Mesendoderm (in vitro differentiated cells): ENCODE measurements at regions not wholly inside any gene's neighbourhood (a gene's known extent, or its start where the extent isn't known, plus 50 kb on each side); places are given as distances from the start of the nearest gene placed in this dataset.
"Not testable (repeated sequence)": the region's sequence is repeated elsewhere in the genome, so short reads cannot be mapped to it uniquely, and the experiment has no call there.

ENCODE experiments used
- DNase-seq: peaks from one replicate; pipeline ENCODE4 v3.0.0; 2013
- H2AK5ac ChIP-seq: 2 replicates; pipeline ENCODE4 v1.6.1; 2013; ENCODE audit warnings: low read length, inconsistent platforms
- H2BK120ac ChIP-seq: 2 replicates; pipeline ENCODE4 v1.6.1; 2013; ENCODE audit warnings: low read depth, mild to moderate bottlenecking, low read length, moderate library complexity, mixed read lengths
- H2BK15ac ChIP-seq: replicated peaks from 2 replicates; pipeline ENCODE4 v1.6.1; 2013; ENCODE audit warnings: low read depth, mild to moderate bottlenecking, moderate library complexity
- H2BK5ac ChIP-seq: 2 replicates; pipeline ENCODE4 v1.6.1; 2013; ENCODE audit warnings: low read length, inconsistent platforms
- H3K18ac ChIP-seq: 2 replicates; pipeline ENCODE4 v1.6.1; 2013; ENCODE audit warnings: mild to moderate bottlenecking, low read length, mixed read lengths
- H3K23ac ChIP-seq: one replicate; pipeline ENCODE4 v1.6.1; 2013; ENCODE audit warnings: low read length
- H3K27ac ChIP-seq: 2 replicates; pipeline ENCODE4 v1.5.1; 2013; ENCODE audit warnings: low read depth, mild to moderate bottlenecking, inconsistent platforms, low read length, moderate library complexity
- H3K27me3 ChIP-seq: 2 replicates; pipeline ENCODE4 v1.6.1; 2013; ENCODE audit warnings: low read length, control low read depth, mild to moderate bottlenecking, inconsistent platforms; ENCODE audit not compliant: insufficient read depth, poor library complexity
- H3K36me3 ChIP-seq: 2 replicates; pipeline ENCODE4 v1.6.1; 2013; ENCODE audit warnings: low read length, inconsistent platforms; ENCODE audit not compliant: control insufficient read depth, insufficient read depth
- H3K4ac ChIP-seq: one replicate; pipeline ENCODE4 v1.6.1; 2013; ENCODE audit warnings: low read depth, mild to moderate bottlenecking, low read length, moderate library complexity
- H3K4me1 ChIP-seq: 2 replicates; pipeline ENCODE4 v1.6.1; 2013; ENCODE audit warnings: low read depth, low read length, inconsistent platforms; ENCODE audit not compliant: control insufficient read depth
- H3K4me2 ChIP-seq: 2 replicates; pipeline ENCODE4 v1.6.1; 2013; ENCODE audit warnings: low read length
- H3K4me3 ChIP-seq: 2 replicates; pipeline ENCODE4 v1.5.1; 2013; ENCODE audit warnings: mild to moderate bottlenecking, low read length
- H3K56ac ChIP-seq: one replicate; pipeline ENCODE4 v1.6.1; 2013; ENCODE audit warnings: low read length
- H3K79me1 ChIP-seq: 2 replicates; pipeline ENCODE4 v1.6.1; 2013; ENCODE audit warnings: low read length, inconsistent platforms
- H3K79me2 ChIP-seq: 2 replicates; pipeline ENCODE4 v1.6.1; 2013; ENCODE audit warnings: mild to moderate bottlenecking, low read length; ENCODE audit not compliant: control insufficient read depth, insufficient read depth
- H3K9ac ChIP-seq: 2 replicates; pipeline ENCODE4 v1.6.1; 2013; ENCODE audit warnings: low read length, inconsistent platforms
- H4K5ac ChIP-seq: one replicate; pipeline ENCODE4 v1.6.1; 2013; ENCODE audit warnings: low read length
- H4K8ac ChIP-seq: one replicate; pipeline ENCODE4 v1.6.1; 2013; ENCODE audit warnings: low read depth, mild to moderate bottlenecking, control low read depth, low read length, moderate library complexity
- WGBS: extraction: QIAGEN DNeasy Blood & Tissue Kit; methylation state at CpG from one replicate; pipeline ENCODE4 v1.1.7; 2013; ENCODE audit warnings: low lambda C conversion rate, missing lambda C conversion rate; ENCODE audit not compliant: insufficient coverage; ENCODE audit errors: extremely low coverage; 5-methylcytosine and 5-hydroxymethylcytosine counted together

GRCh38 chr2:107747964-107748583 lies 78.6 kb upstream of the RGPD4 start:
- Histone ChIP-seq H3K4me2 (no peak overlapping the region), H3K9ac (no peak overlapping the region), H4K5ac (no peak overlapping the region), H3K4ac (no peak overlapping the region), H4K8ac (no peak overlapping the region), H3K36me3 (no peaks in the 10 kb centered on the region), H2BK15ac (no peak overlapping the region), H3K79me2 (no peaks in the 10 kb centered on the region), H3K18ac (no peak overlapping the region), H3K56ac (no peak overlapping the region), H2BK120ac (no peak overlapping the region), H3K79me1 (no peaks in the 10 kb centered on the region), H3K23ac (no peak overlapping the region), H2BK5ac (no peak overlapping the region), H3K27me3 (no peaks in the 10 kb centered on the region), H2AK5ac (no peak overlapping the region), H3K27ac (no peak overlapping the region), H3K4me1 (no peaks in the 10 kb centered on the region), H3K4me3 (no peak overlapping the region)
- WGBS: no CpG with 5 or more reads among the region's 15 CpGs
- DNase-seq: no peak

DNA sequence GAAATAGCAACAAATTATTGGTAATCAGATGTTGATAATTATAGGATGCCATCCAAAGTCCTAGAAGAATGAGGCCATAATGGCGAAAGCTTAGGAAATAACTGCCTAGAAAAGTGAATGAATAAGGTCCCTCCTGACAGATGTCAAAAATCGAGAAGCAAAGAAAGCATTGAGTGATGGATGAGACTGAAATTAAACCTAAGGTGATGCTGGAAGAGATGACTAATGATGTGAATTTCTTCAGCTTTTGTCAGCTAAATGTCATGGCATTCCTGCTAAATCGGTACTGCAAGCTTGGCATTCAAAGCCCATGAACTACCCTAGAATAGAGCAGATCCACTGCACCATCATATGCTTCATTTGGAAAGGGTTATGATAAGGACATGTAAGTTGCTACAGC lies 74.8 kb upstream of the RGPD4 start:
- WGBS: no CpG with 5 or more reads among the region's 3 CpGs
- Histone ChIP-seq H3K27me3 (no peaks in the 10 kb centered on the region), H2AK5ac (no peak overlapping the region), H3K18ac (no peak overlapping the region), H3K4ac (no peak overlapping the region), H3K27ac (no peak overlapping the region), H3K36me3 (no peaks in the 10 kb centered on the region), H3K79me2 (no peaks in the 10 kb centered on the region), H3K4me1 (no peaks in the 10 kb centered on the region), H3K56ac (no peak overlapping the region), H3K9ac (no peak overlapping the region), H2BK120ac (no peak overlapping the region), H3K23ac (no peak overlapping the region), H2BK15ac (no peak overlapping the region), H3K79me1 (no peaks in the 10 kb centered on the region), H3K4me3 (no peak overlapping the region), H4K5ac (no peak overlapping the region), H4K8ac (no peak overlapping the region), H3K4me2 (no peak overlapping the region), H2BK5ac (no peak overlapping the region)
- no peak for DNase-seq

- not testable (repeated sequence) for H2BK15ac ChIP-seq, H3K18ac ChIP-seq, H3K4me1 ChIP-seq, H3K27me3 ChIP-seq, H4K8ac ChIP-seq, H2BK120ac ChIP-seq, H3K4ac ChIP-seq, H3K79me2 ChIP-seq, DNase-seq, H3K23ac ChIP-seq, H3K27ac ChIP-seq, H3K56ac ChIP-seq, H3K9ac ChIP-seq, H2AK5ac ChIP-seq, H2BK5ac ChIP-seq, H3K4me2 ChIP-seq, H4K5ac ChIP-seq, H3K4me3 ChIP-seq, H3K36me3 ChIP-seq, H3K79me1 ChIP-seq
- no CpG with 5 or more reads among the region's 8 CpGs for WGBS
Measured at GRCh38 chr2:107753806-107754205, 72.9 kb upstream of the RGPD4 start.

DNA sequence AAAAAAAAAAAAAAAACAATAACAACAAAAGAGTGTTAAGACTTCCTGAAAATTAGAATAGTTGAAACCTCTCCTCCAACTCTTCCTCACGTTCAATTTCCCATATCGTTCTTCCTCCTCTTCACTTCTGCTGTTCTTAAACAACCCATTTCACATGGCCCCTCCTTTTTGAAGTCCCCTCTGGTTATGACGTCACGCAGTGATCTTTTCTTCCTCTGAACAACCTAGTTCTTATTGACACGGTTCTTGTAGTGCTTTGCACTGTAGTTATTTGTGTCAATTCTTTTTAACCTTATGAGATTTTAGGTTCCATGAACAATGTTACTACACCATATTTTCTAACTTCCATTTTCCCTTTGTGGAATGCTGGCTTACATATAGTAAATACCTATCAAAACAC lies 69.5 kb upstream of the RGPD4 start:
- Histone ChIP-seq H3K27ac (no peak overlapping the region), H4K5ac (no peak overlapping the region), H3K4me3 (no peak overlapping the region), H3K79me2 (no peaks in the 10 kb centered on the region), H3K4me1 (no peaks in the 10 kb centered on the region), H3K79me1 (no peaks in the 10 kb centered on the region), H3K23ac (no peak overlapping the region), H3K27me3 (no peaks in the 10 kb centered on the region), H3K4me2 (no peak overlapping the region), H2AK5ac (no peak overlapping the region), H3K18ac (no peak overlapping the region), H4K8ac (no peak overlapping the region), H2BK15ac (no peak overlapping the region), H3K36me3 (no peaks in the 10 kb centered on the region), H2BK120ac (no peak overlapping the region), H3K9ac (no peak overlapping the region), H2BK5ac (no peak overlapping the region), H3K56ac (no peak overlapping the region), H3K4ac (no peak overlapping the region)
- no peak for DNase-seq
- 100% methylated on average over 2 of the region's 5 CpGs for WGBS

DNA sequence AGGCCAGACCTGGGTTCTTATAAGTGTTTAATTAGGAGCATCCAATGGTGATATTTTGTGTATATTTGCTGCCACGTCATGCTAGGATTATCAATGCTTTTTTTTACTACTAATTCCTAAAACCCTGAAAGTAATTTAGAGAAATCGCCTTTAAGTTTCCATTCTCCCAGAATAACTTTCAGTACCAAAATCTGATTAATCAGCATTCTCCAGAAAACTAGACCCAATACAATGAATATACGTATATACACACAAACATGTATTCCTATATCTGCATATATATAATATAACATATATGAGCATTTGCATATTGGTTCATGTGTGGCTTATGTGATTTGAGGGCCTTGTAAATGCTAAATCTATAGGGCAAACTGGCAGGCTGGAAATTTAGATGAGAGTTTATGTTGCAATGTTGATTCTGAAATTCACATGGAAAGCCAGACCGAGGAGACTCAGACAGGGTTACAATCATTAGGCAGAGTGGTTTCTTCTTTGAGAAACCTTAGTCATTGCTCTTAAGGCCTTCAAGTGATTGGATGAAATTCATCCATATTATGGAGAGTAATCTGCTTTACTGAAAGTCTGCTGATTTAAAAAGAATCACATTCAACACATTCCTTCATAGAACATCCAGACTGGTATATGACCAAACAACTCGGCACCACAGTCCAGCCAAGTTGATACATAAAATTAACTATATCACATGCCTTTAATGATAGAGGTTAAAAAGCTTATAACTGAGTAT lies 65.9 kb upstream of the RGPD4 start:
- Histone ChIP-seq H3K79me2 (no peaks in the 10 kb centered on the region), H3K4me1 (no peaks in the 10 kb centered on the region), H3K23ac (no peak overlapping the region), H3K4ac (no peak overlapping the region), H3K9ac (no peak overlapping the region), H3K4me2 (no peak overlapping the region), H2BK15ac (no peak overlapping the region), H3K27ac (no peak overlapping the region), H2BK120ac (no peak overlapping the region), H3K18ac (no peak overlapping the region), H2BK5ac (no peak overlapping the region), H3K56ac (no peak overlapping the region), H4K5ac (no peak overlapping the region), H3K27me3 (no peaks in the 10 kb centered on the region), H3K4me3 (no peak overlapping the region), H3K79me1 (no peaks in the 10 kb centered on the region), H2AK5ac (no peak overlapping the region), H4K8ac (no peak overlapping the region), H3K36me3 (no peaks in the 10 kb centered on the region)
- no peak for DNase-seq
- WGBS: no CpG with 5 or more reads among the region's 5 CpGs

DNA sequence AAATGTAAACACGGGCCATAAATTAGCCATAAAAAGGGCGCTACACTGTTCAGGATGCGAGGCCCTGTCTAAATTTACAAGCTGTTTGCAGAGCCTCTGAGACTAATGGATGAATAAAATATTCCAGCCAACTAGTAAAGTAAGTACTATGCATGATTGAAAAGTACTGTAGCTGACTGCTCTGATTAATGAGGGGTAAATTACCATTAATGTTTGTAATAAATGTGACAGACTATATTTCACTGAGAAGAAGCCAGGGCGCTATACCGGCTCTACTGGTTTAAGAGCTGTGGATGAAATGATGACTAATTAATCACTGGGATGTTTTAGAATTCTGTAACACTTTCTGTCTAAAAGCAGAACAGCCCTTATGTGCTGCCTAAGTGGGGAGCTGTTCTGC lies 54.3 kb upstream of the RGPD4 start:
- no peak overlapping the region for H3K4ac ChIP-seq
- H3K36me3 ChIP-seq: no peaks in the 10 kb centered on the region
- H3K4me3 ChIP-seq: no peak overlapping the region
- no peaks in the 10 kb centered on the region for H3K79me1 ChIP-seq
- H3K18ac ChIP-seq: no peak overlapping the region
- DNase-seq: no peak
- WGBS: no CpG with 5 or more reads among the region's 5 CpGs
- no peak overlapping the region for H4K8ac ChIP-seq
- H3K79me2 ChIP-seq: no peaks in the 10 kb centered on the region
- H4K5ac ChIP-seq: no peak overlapping the region
- no peaks in the 10 kb centered on the region for H3K4me1 ChIP-seq
- no peak overlapping the region for H2BK15ac ChIP-seq
- no peak overlapping the region for H2BK5ac ChIP-seq
- no peak overlapping the region for H3K23ac ChIP-seq
- H3K9ac ChIP-seq: no peak overlapping the region
- no peak overlapping the region for H2AK5ac ChIP-seq
- H3K56ac ChIP-seq: no peak overlapping the region
- H3K27ac ChIP-seq: no peak overlapping the region
- H2BK120ac ChIP-seq: no peak overlapping the region
- H3K27me3 ChIP-seq: no peaks in the 10 kb centered on the region
- no peak overlapping the region for H3K4me2 ChIP-seq
